GM18498 (cell line): ENCODE measurements at regions not wholly inside any gene's neighbourhood (a gene's known extent, or its start where the extent isn't known, plus 50 kb on each side); places are given as distances from the start of the nearest gene placed in this dataset.

ENCODE experiments used
- ATAC-seq: cut with Tn5 transposase; IDR thresholded peaks from one replicate; pipeline ENCODE4 v1.9.1; 2021; ENCODE audit warnings: mild to moderate bottlenecking, moderate library complexity; ENCODE audit not compliant: unreplicated experiment

GRCh38 chr10:36506261-36506660, 619.1 kb upstream of the ANKRD30A start:
- ATAC-seq = no peak

- no peak for ATAC-seq
Observed at GRCh38 chr10:36504758-36505157, 620.6 kb upstream of the ANKRD30A start.

- no peak for ATAC-seq
Observed at GRCh38 chr10:36500266-36500665, 625.1 kb upstream of the ANKRD30A start.

GRCh38 chr10:36499693-36500092, 625.7 kb upstream of the ANKRD30A start:
- no peak for ATAC-seq

GRCh38 chr10:36496758-36497157, 628.6 kb upstream of the ANKRD30A start:
- ATAC-seq = no peak

- no peak for ATAC-seq
Observed at GRCh38 chr10:36494371-36494770, 631.0 kb upstream of the ANKRD30A start.

GRCh38 chr10:36493516-36493880, 631.9 kb upstream of the ANKRD30A start:
- no peak for ATAC-seq

GRCh38 chr10:36492590-36493515, 632.5 kb upstream of the ANKRD30A start:
- no peak for ATAC-seq

- no peak for ATAC-seq
Observed at GRCh38 chr10:36491926-36492325, 633.5 kb upstream of the ANKRD30A start.

- ATAC-seq = no peak
Observed at GRCh38 chr10:36489611-36490228, 635.7 kb upstream of the ANKRD30A start.

- no peak for ATAC-seq
Observed at GRCh38 chr10:36489181-36489580, 636.2 kb upstream of the ANKRD30A start.

- ATAC-seq = no peak
Observed at GRCh38 chr10:36488579-36488978, 636.8 kb upstream of the ANKRD30A start.

GRCh38 chr10:36479073-36479472, 646.3 kb upstream of the ANKRD30A start:
- no peak for ATAC-seq

GRCh38 chr10:36476399-36476798, 649.0 kb upstream of the ANKRD30A start:
- ATAC-seq = no peak

- no peak for ATAC-seq
Observed at GRCh38 chr10:36475746-36476145, 649.7 kb upstream of the ANKRD30A start.

GRCh38 chr10:36474456-36474855, 650.9 kb upstream of the ANKRD30A start:
- ATAC-seq = no peak

- no peak for ATAC-seq
Observed at GRCh38 chr10:36473122-36473521, 652.3 kb upstream of the ANKRD30A start.

- no peak for ATAC-seq
Observed at GRCh38 chr10:36469585-36469984, 655.8 kb upstream of the ANKRD30A start.

GRCh38 chr10:36468620-36469019, 656.8 kb upstream of the ANKRD30A start:
- no peak for ATAC-seq

- ATAC-seq = no peak
Observed at GRCh38 chr10:36465604-36466379, 659.6 kb upstream of the ANKRD30A start.

- no peak for ATAC-seq
Observed at GRCh38 chr10:36464291-36464690, 661.1 kb upstream of the ANKRD30A start.

GRCh38 chr10:36463390-36463789, 662.0 kb upstream of the ANKRD30A start:
- no peak for ATAC-seq
